ENCODE measurements at regions not wholly inside any gene's neighbourhood (a gene's known extent, or its start where the extent isn't known, plus 50 kb on each side); places are given as distances from the start of the nearest gene placed in this dataset.

DNA sequence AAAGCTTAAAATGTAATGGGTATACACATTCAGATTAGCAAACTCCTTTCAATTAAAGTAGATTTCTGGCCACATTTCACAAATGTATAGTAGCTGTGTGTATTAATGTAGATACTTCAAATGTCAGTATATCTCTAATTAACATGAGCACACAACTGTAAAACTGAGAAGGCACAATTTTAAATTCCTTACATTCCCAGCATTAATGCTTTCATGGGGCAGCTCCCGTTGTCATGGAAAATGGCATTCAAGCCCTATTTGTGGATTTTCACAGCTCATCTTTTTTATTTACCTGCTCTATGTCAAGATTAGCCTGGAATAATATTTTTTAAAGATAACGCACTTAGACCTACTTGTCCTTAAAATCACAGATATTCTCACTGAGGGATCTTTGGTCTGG, 113.6 kb upstream of the SOX6 start:
- TF ChIP-seq, protein P1, sequence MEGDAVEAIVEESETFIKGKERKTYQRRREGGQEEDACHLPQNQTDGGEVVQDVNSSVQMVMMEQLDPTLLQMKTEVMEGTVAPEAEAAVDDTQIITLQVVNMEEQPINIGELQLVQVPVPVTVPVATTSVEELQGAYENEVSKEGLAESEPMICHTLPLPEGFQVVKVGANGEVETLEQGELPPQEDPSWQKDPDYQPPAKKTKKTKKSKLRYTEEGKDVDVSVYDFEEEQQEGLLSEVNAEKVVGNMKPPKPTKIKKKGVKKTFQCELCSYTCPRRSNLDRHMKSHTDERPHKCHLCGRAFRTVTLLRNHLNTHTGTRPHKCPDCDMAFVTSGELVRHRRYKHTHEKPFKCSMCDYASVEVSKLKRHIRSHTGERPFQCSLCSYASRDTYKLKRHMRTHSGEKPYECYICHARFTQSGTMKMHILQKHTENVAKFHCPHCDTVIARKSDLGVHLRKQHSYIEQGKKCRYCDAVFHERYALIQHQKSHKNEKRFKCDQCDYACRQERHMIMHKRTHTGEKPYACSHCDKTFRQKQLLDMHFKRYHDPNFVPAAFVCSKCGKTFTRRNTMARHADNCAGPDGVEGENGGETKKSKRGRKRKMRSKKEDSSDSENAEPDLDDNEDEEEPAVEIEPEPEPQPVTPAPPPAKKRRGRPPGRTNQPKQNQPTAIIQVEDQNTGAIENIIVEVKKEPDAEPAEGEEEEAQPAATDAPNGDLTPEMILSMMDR (IDR thresholded peaks at IDR 0.05; ENCODE audit: low read depth, low read length) = no peak
- no peak for TF ChIP-seq EZH2phosphoT487 (IDR thresholded peaks at IDR 0.05; ENCODE audit: low read depth)
